ENCODE measurements at regions not wholly inside any gene's neighbourhood (a gene's known extent, or its start where the extent isn't known, plus 50 kb on each side); places are given as distances from the start of the nearest gene placed in this dataset.

DNA sequence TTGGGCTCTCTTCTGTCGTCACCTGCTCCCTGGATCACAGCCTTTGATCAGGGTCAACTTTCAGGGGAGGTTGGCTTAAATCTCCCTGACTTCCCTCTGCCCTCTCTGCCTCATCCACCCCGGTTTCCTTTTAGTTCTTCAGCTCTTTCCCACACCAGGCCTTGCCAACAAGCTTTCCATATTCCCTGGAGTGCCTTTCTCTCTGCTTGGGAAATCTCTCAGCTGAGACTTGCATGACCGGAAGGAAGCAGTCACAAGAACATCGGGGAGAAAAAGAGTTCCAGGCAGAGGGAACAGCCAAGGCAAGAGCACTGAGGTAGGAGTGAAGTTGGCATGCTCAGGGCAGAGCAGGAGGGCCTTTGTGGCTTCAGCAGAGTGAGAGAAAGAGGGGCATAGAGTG is 88.4 kb upstream of the HSPA9 start:
- DNase-seq, result no peak
- no peak overlapping the region for H2AFZ ChIP-seq
- no peaks in the 10 kb centered on the region for H4K20me1 ChIP-seq (ENCODE audit: insufficient read depth)
- H3K4me2 ChIP-seq, result no peak overlapping the region
- no peaks in the 10 kb centered on the region for H3K9me3 ChIP-seq (ENCODE audit: insufficient read depth, low read depth)
- no peaks in the 10 kb centered on the region for H3K36me3 ChIP-seq (ENCODE audit: low read depth)
- peaks cover 3% of the 10 kb centered on the region; the same call in 1 of the 2 replicates for H3F3A ChIP-seq (ENCODE audit: insufficient read depth, low read depth)
- intact Hi-C loops (cut with micrococcal nuclease; ENCODE audit: unreplicated experiment), result no loop called here
- no peak overlapping the region for H3K27ac ChIP-seq
- POLR2A ChIA-PET (ENCODE audit: unreplicated experiment), result no interaction called here
- CTCF ChIA-PET, result no interaction called here
- TF ChIP-seq CTCF (conservative IDR thresholded peaks at IDR 0.05), result no peak
- no peak for TF ChIP-seq EZH2 (IDR thresholded peaks at IDR 0.05; ENCODE audit: low read depth)
- no TSS peak for BruUV-seq (replicated peaks)
- no peaks in the 10 kb centered on the region for H3K27me3 ChIP-seq (ENCODE audit: insufficient read depth, low read depth)
- H3K9me2 ChIP-seq (ENCODE audit: insufficient read depth), result no peaks in the 10 kb centered on the region
- peaks cover 29% of the 10 kb centered on the region for H3K4me1 ChIP-seq (replicated peaks; ENCODE audit: insufficient read depth)
- no peak overlapping the region for H3K4me3 ChIP-seq
- H3K79me2 ChIP-seq (ENCODE audit: low read depth), result no peaks in the 10 kb centered on the region

DNA sequence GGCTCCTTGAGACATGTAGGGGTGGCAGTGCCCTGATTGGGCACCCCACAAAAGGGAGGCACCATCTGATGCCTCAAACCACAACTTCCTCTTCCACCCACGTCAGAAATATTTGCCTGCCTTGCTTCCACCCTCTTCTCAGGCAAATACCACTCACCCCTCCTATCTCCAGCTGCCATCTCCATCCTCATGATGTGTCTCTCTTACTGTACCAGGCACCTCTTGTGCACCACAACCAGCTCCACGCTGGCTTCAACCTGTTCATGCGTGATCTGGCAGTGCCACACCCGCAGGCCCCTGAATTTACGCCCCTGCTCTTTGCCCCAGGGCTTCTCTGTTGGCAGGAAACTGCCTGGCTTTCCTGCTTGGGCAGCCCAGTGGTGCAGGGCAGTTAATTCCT is 87.8 kb upstream of the HSPA9 start:
- no peak for DNase-seq

GRCh38 chr5:138662599-138662998 is 87.4 kb upstream of the HSPA9 start:
- CTCF ChIA-PET, result no interaction called here
- no peak overlapping the region for H3K4me3 ChIP-seq
- H3F3A ChIP-seq (ENCODE audit: insufficient read depth, low read depth), result no peaks in the 10 kb centered on the region
- no peaks in the 10 kb centered on the region for H3K9me3 ChIP-seq (ENCODE audit: insufficient read depth, low read depth)
- H3K4me1 ChIP-seq (replicated peaks; ENCODE audit: insufficient read depth), result peaks cover 19% of the 10 kb centered on the region; the same call in 1 of the 2 replicates
- BruUV-seq (replicated peaks), result no TSS peak
- H3K27ac ChIP-seq, result no peak overlapping the region
- POLR2A ChIA-PET (ENCODE audit: unreplicated experiment), result no interaction called here
- no peaks in the 10 kb centered on the region for H4K20me1 ChIP-seq (ENCODE audit: insufficient read depth)
- H2AFZ ChIP-seq, result no peak overlapping the region
- H3K79me2 ChIP-seq (ENCODE audit: low read depth), result no peaks in the 10 kb centered on the region
- H3K36me3 ChIP-seq (ENCODE audit: low read depth), result no peaks in the 10 kb centered on the region
- H3K9me2 ChIP-seq (ENCODE audit: insufficient read depth), result no peaks in the 10 kb centered on the region
- H3K4me2 ChIP-seq, result no peak overlapping the region
- no peak for DNase-seq
- TF ChIP-seq EZH2 (IDR thresholded peaks at IDR 0.05; ENCODE audit: low read depth) (no peak), CTCF (conservative IDR thresholded peaks at IDR 0.05) (no peak)
- intact Hi-C loops (cut with micrococcal nuclease; ENCODE audit: unreplicated experiment), result no loop called here
- H3K27me3 ChIP-seq (ENCODE audit: insufficient read depth, low read depth), result no peaks in the 10 kb centered on the region

More for the DNA sequence above, 87.8 kb upstream of the HSPA9 start:
- Histone ChIP-seq H3K9me3 (ENCODE audit: insufficient read depth, low read depth) (no peaks in the 10 kb centered on the region), H3K4me1 (replicated peaks; ENCODE audit: insufficient read depth) (peaks cover 23% of the 10 kb centered on the region), H3K4me2 (no peak overlapping the region), H3K36me3 (ENCODE audit: low read depth) (no peaks in the 10 kb centered on the region), H3K79me2 (ENCODE audit: low read depth) (no peaks in the 10 kb centered on the region), H3K27me3 (ENCODE audit: insufficient read depth, low read depth) (no peaks in the 10 kb centered on the region), H3K27ac (no peak overlapping the region), H3K9me2 (ENCODE audit: insufficient read depth) (no peaks in the 10 kb centered on the region), H3K4me3 (no peak overlapping the region), H4K20me1 (ENCODE audit: insufficient read depth) (no peaks in the 10 kb centered on the region), H3F3A (ENCODE audit: insufficient read depth, low read depth) (no peaks in the 10 kb centered on the region), H2AFZ (no peak overlapping the region)
- no TSS peak for BruUV-seq (replicated peaks)
- ChIA-PET POLR2A (ENCODE audit: unreplicated experiment) (no interaction called here), CTCF (no interaction called here)
- no peak for TF ChIP-seq CTCF (conservative IDR thresholded peaks at IDR 0.05)
- no peak for TF ChIP-seq EZH2 (IDR thresholded peaks at IDR 0.05; ENCODE audit: low read depth)
- intact Hi-C loops (cut with micrococcal nuclease; ENCODE audit: unreplicated experiment), result no loop called here

All from PC-9 (cell line).